ENCODE measurements at regions not wholly inside any gene's neighbourhood (a gene's known extent, or its start where the extent isn't known, plus 50 kb on each side); places are given as distances from the start of the nearest gene placed in this dataset.

DNA sequence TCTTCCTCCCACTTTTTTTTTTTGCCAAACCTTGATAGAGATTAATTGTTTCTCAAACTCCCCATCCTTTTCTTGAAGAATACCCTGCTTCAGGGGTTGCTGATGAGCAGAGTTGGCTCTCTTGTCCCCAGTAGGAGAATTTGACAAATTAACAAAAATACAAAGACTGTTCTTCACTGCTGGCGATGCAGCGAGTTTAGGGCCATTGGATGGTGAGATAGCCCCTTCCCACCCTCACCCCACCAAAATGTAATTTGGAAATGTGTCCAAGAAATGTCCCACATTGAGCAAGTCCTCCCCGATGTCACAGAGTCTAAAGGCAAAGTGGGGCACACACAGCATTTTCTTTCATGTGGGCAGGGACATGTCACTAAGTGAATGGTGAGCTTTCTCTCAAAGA is 136.0 kb upstream of the RARB start:
- no peak for DNase-seq (ENCODE audit: low spot score)

GRCh38 chr3:25292595-25292994 is 135.5 kb upstream of the RARB start:
- DNase-seq (ENCODE audit: low spot score), result no peak

GRCh38 chr3:25293736-25294135 is 134.3 kb upstream of the RARB start:
- no peak for DNase-seq (ENCODE audit: low spot score)

- DNase-seq (ENCODE audit: low spot score), result no peak
Observed at GRCh38 chr3:25294169-25294805, 133.8 kb upstream of the RARB start.

DNA sequence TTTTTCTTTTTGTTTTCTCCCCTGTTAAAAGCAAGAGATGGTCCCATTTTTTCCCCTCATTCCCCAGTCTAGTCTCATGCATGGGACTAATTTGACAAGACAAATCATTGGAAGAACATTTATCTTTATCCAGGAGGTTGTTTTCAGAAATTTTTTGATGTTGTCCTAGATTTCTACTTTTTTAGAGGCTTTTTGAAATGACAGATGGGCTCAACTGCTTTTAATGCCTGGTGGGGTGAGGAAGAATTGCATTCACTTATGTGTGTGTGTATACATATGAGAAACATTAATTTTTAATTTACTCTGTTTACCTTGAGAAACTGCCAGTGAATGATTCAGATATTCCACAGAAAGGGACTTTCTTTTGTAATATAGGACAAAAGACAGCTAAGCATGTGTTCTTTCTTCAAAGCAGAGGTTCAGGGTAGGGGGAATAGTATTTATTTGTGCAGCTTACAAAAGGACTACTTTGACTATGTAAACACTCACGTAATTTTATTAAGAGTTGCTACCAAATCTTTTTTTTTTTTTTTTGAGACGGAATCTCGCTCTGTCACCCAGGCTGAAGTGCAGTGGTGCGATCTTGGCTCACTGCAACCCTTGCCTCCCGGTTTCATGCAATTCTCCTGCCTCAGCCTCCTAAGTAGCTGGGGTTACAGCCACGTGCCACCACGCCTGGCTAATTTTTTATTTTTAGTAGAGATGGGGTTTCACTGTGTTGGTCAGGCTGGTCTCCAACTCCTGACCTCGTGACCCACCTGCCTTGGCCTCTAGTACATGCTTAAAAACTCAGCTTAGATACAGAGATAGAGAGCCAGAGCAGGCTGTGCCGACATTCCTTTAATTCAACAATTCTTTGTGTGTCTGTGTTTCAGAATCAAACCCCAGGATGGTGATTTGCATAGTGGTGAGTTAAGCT is 130.1 kb upstream of the RARB start:
- DNase-seq (ENCODE audit: low spot score), result no peak

GRCh38 chr3:25300141-25300540 is 127.9 kb upstream of the RARB start:
- no peak for DNase-seq (ENCODE audit: low spot score)

DNA sequence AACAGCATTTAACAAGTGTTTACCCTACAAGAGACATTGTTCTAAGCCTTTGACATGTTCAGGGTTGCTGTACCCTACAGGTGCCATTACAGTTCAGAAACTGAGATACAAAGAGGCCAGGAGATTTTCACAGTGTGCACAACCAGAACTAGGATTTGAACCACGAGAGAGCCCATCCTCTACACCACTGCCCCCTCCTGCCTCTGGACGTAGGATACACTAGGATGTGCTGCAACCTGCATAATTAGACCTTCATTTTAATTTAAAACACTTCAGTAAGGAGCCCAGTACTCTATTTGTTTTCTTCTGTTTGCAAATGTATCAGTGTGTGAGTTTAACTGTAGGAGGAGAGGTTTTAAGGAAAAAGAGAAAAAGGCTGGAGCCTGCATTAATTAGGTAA is 123.1 kb upstream of the RARB start:
- DNase-seq (ENCODE audit: low spot score), result no peak

DNA sequence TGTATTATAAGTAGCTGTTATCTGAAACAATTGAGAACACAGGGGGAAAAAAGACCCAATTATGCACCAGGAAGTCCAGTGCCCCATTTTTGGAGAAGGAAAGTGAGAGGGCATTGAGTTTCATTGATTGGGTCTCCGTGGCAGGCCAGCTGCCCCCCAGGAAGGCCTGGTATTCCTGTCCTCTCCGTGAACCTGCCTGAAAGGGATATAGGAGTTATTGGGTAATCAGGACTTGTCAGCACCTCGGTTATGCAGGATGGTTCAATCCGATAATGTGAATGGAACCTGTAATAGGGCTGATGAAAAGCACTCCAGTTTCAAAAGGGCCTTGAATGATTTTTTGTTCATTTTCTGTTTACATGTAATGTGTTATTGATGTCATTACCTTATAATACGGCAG is 122.0 kb upstream of the RARB start:
- no peak for DNase-seq (ENCODE audit: low spot score)

GRCh38 chr3:25306705-25307104 is 121.4 kb upstream of the RARB start:
- no peak for DNase-seq (ENCODE audit: low spot score)

- DNase-seq (ENCODE audit: low spot score), result no peak
Observed at GRCh38 chr3:25313286-25313685, 114.8 kb upstream of the RARB start.

GRCh38 chr3:25324954-25325655 is 103.0 kb upstream of the RARB start:
- DNase-seq (ENCODE audit: low spot score), result no peak

DNA sequence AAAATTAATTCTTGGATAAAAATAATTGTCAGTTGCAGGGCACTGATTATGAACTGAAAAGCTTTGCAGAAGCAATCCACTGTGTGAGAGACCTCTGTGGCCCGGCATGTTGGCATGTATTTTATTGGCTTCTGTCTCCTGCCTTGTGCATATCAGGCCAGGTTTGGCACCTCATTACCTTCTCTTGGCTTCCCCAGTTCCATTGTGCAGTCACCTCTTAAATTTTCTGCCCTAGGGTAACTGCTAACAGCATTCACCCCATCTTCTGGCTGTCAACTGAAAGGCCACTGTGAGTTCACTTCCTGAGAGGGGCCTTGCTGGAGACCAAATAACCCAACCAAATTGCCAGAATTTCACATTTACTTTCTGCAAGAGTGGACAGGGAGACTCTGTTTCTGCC is 92.7 kb upstream of the RARB start:
- no peak for DNase-seq (ENCODE audit: low spot score)

GRCh38 chr3:25338158-25338725 is 89.8 kb upstream of the RARB start:
- DNase-seq (ENCODE audit: low spot score), result no peak

- DNase-seq (ENCODE audit: low spot score), result no peak
Observed at GRCh38 chr3:25339225-25339624, 88.8 kb upstream of the RARB start.

DNA sequence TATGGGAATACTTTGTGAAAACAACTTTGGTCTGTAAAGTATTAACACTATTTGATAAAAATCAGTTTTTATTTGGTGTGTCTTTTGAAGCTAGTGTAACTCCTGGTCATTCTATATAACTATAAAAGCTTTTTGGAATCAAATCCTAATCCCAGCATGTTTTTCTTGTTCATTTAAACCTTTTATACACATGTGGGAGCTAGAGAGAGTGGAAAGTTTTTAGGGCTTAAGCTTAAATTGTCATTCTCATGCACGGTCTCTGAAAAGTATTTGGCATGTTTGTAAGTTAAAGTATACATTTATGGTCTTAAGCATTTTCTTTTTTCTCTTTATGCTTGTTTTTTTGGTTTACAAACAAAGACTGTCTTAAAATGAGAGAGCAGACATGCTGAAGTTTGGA is 83.4 kb upstream of the RARB start:
- no peak for DNase-seq (ENCODE audit: low spot score)

- no peak for DNase-seq (ENCODE audit: low spot score)
Observed at GRCh38 chr3:25349095-25349494, 79.0 kb upstream of the RARB start.

GRCh38 chr3:25349828-25350724 is 78.0 kb upstream of the RARB start:
- DNase-seq (ENCODE audit: low spot score), result no peak

DNA sequence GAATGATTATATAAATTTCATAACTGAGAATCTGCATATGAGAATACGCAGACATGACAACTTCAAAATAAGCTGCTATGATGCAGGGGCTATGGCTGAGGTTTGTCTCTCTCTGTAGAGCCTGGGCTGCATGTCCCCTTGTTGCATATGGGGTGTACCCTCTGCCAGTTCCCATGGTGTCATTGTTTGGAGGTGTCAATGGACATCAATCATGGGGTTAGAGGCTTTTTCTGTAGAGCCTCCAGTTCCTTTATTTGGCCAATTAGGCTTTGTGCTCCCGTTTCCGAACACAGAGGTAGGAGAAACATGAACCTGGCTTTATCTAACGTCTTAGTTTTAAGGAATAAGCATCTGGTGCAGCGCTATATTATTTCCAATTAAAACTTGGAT is 77.3 kb upstream of the RARB start:
- DNase-seq (ENCODE audit: low spot score), result no peak

GRCh38 chr3:25354071-25354470 is 74.0 kb upstream of the RARB start:
- DNase-seq (ENCODE audit: low spot score), result no peak

DNA sequence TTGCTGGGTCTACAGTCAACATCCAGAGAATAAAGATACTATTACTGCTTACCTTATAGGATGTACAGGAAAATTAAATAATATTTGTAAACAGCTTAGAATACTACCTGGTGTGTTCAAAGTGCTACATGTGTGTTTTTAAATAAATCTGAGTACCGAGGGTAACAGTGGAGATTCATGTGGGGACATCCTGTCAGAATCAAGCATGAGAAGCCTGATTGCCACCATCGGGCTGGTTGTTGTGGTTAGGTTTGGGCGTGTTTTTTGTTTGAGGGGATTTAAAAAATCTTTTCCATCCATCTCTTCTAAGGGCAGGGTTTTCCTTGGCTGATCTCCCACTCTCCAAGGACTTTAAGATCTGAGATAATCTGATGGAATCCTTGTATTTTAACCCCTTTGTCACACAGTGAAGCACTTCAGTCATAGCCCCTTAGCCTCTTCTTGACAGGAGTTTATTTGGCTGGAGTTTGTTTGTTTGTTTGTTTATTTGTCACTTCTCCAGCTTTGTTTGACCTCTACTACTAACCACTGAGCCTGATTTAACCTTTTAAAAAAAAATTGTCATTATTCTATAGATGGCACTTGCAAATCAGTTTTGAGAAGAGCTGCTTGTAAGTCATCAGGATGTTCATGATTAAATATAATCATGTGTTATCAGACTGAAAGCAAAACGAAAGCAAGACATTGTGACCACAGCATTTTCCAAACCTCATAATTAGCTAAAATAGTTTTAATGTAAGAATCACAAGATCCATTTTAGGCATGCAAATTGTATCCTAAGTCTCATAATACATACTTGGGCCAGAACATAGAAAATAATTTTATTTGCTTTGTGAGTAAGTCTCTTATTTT is 72.8 kb upstream of the RARB start:
- DNase-seq (ENCODE audit: low spot score), result no peak

DNA sequence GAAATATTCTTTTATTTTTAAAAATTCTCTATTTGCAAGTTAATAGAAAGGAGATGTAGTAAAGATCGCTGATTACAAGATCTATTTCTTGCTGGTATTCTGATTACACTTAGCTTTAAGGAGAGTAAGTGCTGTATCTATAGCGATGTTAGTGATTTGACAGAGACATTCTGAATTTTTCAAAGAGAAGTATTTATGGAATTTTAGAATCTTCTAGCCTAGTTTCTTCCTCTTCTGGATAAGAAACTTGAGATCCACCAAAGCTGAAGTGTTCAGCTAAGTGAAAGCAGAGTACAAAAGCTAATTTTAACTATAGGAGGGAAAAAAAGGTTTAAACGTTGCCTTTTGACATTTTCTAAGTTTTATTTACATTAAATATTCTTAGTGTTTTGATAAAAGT is 72.1 kb upstream of the RARB start:
- no peak for DNase-seq (ENCODE audit: low spot score)
